Endothelial cell (in vitro differentiated cells): ENCODE measurements at regions not wholly inside any gene's neighbourhood (a gene's known extent, or its start where the extent isn't known, plus 50 kb on each side); places are given as distances from the start of the nearest gene placed in this dataset.

Source experiments
- DNase-seq: peaks from one replicate; pipeline ENCODE4 v3.0.0; 2021; ENCODE audit warnings: low spot score
- H3K27ac Mint-ChIP-seq: one replicate; pipeline ENCODE4 v1.8.0; 2021; ENCODE audit warnings: mixed read lengths, inconsistent platforms; ENCODE audit not compliant: unreplicated experiment
- H3K27me3 Mint-ChIP-seq: one replicate; pipeline ENCODE4 v1.8.0; 2021; ENCODE audit warnings: mild to moderate bottlenecking, moderate library complexity, mixed read lengths, inconsistent platforms; ENCODE audit not compliant: unreplicated experiment
- H3K36me3 Mint-ChIP-seq: one replicate; pipeline ENCODE4 v1.8.0; 2021; ENCODE audit warnings: mild to moderate bottlenecking, low read depth, mixed read lengths, inconsistent platforms; ENCODE audit not compliant: unreplicated experiment
- H3K4me1 Mint-ChIP-seq: one replicate; pipeline ENCODE4 v1.8.0; 2021; ENCODE audit warnings: mild to moderate bottlenecking, mixed read lengths, inconsistent platforms; ENCODE audit not compliant: unreplicated experiment
- H3K4me3 Mint-ChIP-seq: one replicate; pipeline ENCODE4 v1.8.0; 2021; ENCODE audit warnings: mild to moderate bottlenecking, mixed read lengths, inconsistent platforms; ENCODE audit not compliant: unreplicated experiment
- H3K9me3 Mint-ChIP-seq: one replicate; pipeline ENCODE4 v1.8.0; 2021; ENCODE audit warnings: mixed read lengths, inconsistent platforms; ENCODE audit not compliant: unreplicated experiment
- CTCF ChIP-seq: fragments of 200-600 bp; sonication (generic); IDR thresholded peaks from one replicate; pipeline ENCODE4 v1.5.0; 2021; ENCODE audit warnings: antibody characterized with exemption; ENCODE audit not compliant: unreplicated experiment

- no peaks in the 10 kb centered on the region for H3K9me3 Mint-ChIP-seq
- DNase-seq, result no peak
- H3K36me3 Mint-ChIP-seq, result no peaks in the 10 kb centered on the region
- H3K4me1 Mint-ChIP-seq, result peaks cover 8% of the 10 kb centered on the region
- no peak for TF ChIP-seq CTCF
- peaks cover 3% of the 10 kb centered on the region for H3K27me3 Mint-ChIP-seq
- H3K27ac Mint-ChIP-seq, result no peak overlapping the region
- H3K4me3 Mint-ChIP-seq, result no peak overlapping the region
These were observed 585.2 kb downstream of the ZNF608 start for GRCh38 chr5:124161266-124161665.

GRCh38 chr5:124160265-124160664, 586.2 kb downstream of the ZNF608 start:
- Mint-ChIP-seq H3K4me3 (no peak overlapping the region), H3K27me3 (peaks cover 3% of the 10 kb centered on the region), H3K9me3 (peaks cover 3% of the 10 kb centered on the region), H3K27ac (no peak overlapping the region), H3K36me3 (peaks cover 4% of the 10 kb centered on the region), H3K4me1 (peaks cover 8% of the 10 kb centered on the region)
- no peak for TF ChIP-seq CTCF
- DNase-seq, result no peak

- TF ChIP-seq CTCF, result no peak
- Mint-ChIP-seq H3K27ac (no peak overlapping the region), H3K27me3 (peaks cover 3% of the 10 kb centered on the region), H3K4me3 (no peak overlapping the region), H3K4me1 (no peaks in the 10 kb centered on the region), H3K36me3 (peaks cover 5% of the 10 kb centered on the region), H3K9me3 (peaks cover 18% of the 10 kb centered on the region)
- DNase-seq, result no peak
These were observed 589.1 kb downstream of the ZNF608 start for GRCh38 chr5:124157320-124157719.

GRCh38 chr5:124156415-124156996, 589.9 kb downstream of the ZNF608 start:
- Mint-ChIP-seq H3K36me3 (peaks cover 5% of the 10 kb centered on the region), H3K4me3 (no peak overlapping the region), H3K27me3 (no peaks in the 10 kb centered on the region), H3K27ac (no peak overlapping the region), H3K9me3 (peaks cover 18% of the 10 kb centered on the region), H3K4me1 (no peaks in the 10 kb centered on the region)
- TF ChIP-seq CTCF, result no peak
- no peak for DNase-seq

GRCh38 chr5:124154714-124155113, 591.7 kb downstream of the ZNF608 start:
- Mint-ChIP-seq H3K27ac (no peak overlapping the region), H3K9me3 (peaks cover 18% of the 10 kb centered on the region), H3K36me3 (peaks cover 5% of the 10 kb centered on the region), H3K4me3 (no peak overlapping the region), H3K27me3 (no peaks in the 10 kb centered on the region), H3K4me1 (no peaks in the 10 kb centered on the region)
- DNase-seq, result no peak
- no peak for TF ChIP-seq CTCF
